Smooth muscle cell (in vitro differentiated cells): ENCODE measurements at regions not wholly inside any gene's neighbourhood (a gene's known extent, or its start where the extent isn't known, plus 50 kb on each side); places are given as distances from the start of the nearest gene placed in this dataset.

Source experiments
- DNase-seq: peaks from one replicate; lab custom pipeline; 2025; ENCODE audit not compliant: unreplicated experiment; lab: John Stamatoyannopoulos, UW
- H2AFZ ChIP-seq: fragments of 200-600 bp; sonication (generic); 2 replicates; pipeline ENCODE4 v1.6.0; 2016; ENCODE audit warnings: antibody characterized with exemption, low read depth, mild to moderate bottlenecking
- H3F3A ChIP-seq: fragments of 200-600 bp; sonication (generic); 2 replicates; pipeline ENCODE4 v1.6.0; 2017; ENCODE audit warnings: antibody characterized with exemption, low read depth
- H3K27ac ChIP-seq: fragments of 200-600 bp; sonication (generic); 2 replicates; pipeline ENCODE4 v1.5.1; 2016; ENCODE audit warnings: low read depth, mild to moderate bottlenecking
- H3K27me3 ChIP-seq: fragments of 200-600 bp; sonication (generic); 2 replicates; pipeline ENCODE4 v1.6.1; 2016; ENCODE audit warnings: low read depth, mild to moderate bottlenecking
- H3K36me3 ChIP-seq: fragments of 200-600 bp; sonication (generic); 2 replicates; pipeline ENCODE4 v1.5.1; 2016; ENCODE audit warnings: low read depth
- H3K4me1 ChIP-seq: fragments of 200-600 bp; sonication (generic); 2 replicates; pipeline ENCODE4 v1.5.1; 2016; ENCODE audit warnings: low read depth
- H3K4me2 ChIP-seq: fragments of 200-600 bp; sonication (generic); 2 replicates; pipeline ENCODE4 v1.6.0; 2016; ENCODE audit warnings: mild to moderate bottlenecking
- H3K4me3 ChIP-seq: fragments of 200-600 bp; sonication (generic); 2 replicates; pipeline ENCODE4 v1.5.1; 2016; ENCODE audit warnings: mild to moderate bottlenecking
- H3K79me2 ChIP-seq: fragments of 200-600 bp; sonication (generic); 2 replicates; pipeline ENCODE4 v1.6.0; 2016; ENCODE audit warnings: low read depth, mild to moderate bottlenecking
- H3K9ac ChIP-seq: fragments of 200-600 bp; sonication (generic); 2 replicates; pipeline ENCODE4 v1.6.0; 2016; ENCODE audit warnings: low read depth
- H3K9me3 ChIP-seq: fragments of 200-600 bp; sonication (generic); replicated peaks from 2 replicates; pipeline ENCODE4 v1.5.1; 2016; ENCODE audit warnings: low read depth
- H4K20me1 ChIP-seq: fragments of 200-600 bp; sonication (generic); 2 replicates; pipeline ENCODE4 v1.6.0; 2016; ENCODE audit warnings: low read depth
- WGBS: methylation state at CpG from one replicate; pipeline ENCODE4 v1.1.7; 2016; ENCODE audit warnings: low lambda C conversion rate; 5-methylcytosine and 5-hydroxymethylcytosine counted together
- TF ChIP-seq, protein P1 (sequence below): fragments of 200-600 bp; sonication (generic); IDR thresholded peaks from 2 replicates; pipeline ENCODE4 v1.5.1; 2017; ENCODE audit warnings: borderline replicate concordance, mild to moderate bottlenecking, antibody characterized with exemption; ENCODE audit not compliant: insufficient read depth, poor library complexity, severe bottlenecking

DNA sequence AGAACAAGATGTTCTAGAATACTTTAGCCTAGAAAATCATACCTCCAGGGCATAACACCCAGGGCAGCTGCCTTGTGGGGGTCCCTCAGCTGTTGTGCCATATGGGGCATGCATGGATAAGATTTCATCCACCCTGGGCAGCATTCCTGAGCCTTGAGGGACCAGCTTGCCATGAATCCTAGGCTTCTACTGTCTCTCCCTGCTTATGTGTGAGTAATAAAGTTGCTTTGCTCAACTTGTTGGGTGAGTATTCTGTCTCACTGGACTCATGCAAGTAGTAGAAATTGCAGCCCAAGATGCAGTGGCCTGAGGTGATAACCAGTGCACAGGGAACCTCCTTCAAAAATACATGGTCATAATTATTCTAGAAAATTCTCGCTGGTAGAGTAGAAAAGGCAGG, 52.1 kb upstream of the EPHB1 start:
- H3K36me3 ChIP-seq, result no peaks in the 10 kb centered on the region
- TF ChIP-seq, protein P1, sequence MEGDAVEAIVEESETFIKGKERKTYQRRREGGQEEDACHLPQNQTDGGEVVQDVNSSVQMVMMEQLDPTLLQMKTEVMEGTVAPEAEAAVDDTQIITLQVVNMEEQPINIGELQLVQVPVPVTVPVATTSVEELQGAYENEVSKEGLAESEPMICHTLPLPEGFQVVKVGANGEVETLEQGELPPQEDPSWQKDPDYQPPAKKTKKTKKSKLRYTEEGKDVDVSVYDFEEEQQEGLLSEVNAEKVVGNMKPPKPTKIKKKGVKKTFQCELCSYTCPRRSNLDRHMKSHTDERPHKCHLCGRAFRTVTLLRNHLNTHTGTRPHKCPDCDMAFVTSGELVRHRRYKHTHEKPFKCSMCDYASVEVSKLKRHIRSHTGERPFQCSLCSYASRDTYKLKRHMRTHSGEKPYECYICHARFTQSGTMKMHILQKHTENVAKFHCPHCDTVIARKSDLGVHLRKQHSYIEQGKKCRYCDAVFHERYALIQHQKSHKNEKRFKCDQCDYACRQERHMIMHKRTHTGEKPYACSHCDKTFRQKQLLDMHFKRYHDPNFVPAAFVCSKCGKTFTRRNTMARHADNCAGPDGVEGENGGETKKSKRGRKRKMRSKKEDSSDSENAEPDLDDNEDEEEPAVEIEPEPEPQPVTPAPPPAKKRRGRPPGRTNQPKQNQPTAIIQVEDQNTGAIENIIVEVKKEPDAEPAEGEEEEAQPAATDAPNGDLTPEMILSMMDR, result no peak
- H3K4me2 ChIP-seq, result no peak overlapping the region
- H3K79me2 ChIP-seq, result no peaks in the 10 kb centered on the region
- no peaks in the 10 kb centered on the region for H3K27me3 ChIP-seq
- H2AFZ ChIP-seq, result no peak overlapping the region
- DNase-seq, result no peak
- no peaks in the 10 kb centered on the region for H4K20me1 ChIP-seq
- H3K27ac ChIP-seq, result no peak overlapping the region
- no peaks in the 10 kb centered on the region for H3K4me1 ChIP-seq
- H3K9me3 ChIP-seq, result no peaks in the 10 kb centered on the region
- 67% methylated on average over 1 of the region's 1 CpG for WGBS
- no peaks in the 10 kb centered on the region for H3F3A ChIP-seq
- no peak overlapping the region for H3K4me3 ChIP-seq
- no peak overlapping the region for H3K9ac ChIP-seq
